Parathyroid adenoma (tissue), 2 donors: ENCODE measurements at regions not wholly inside any gene's neighbourhood (a gene's known extent, or its start where the extent isn't known, plus 50 kb on each side); places are given as distances from the start of the nearest gene placed in this dataset.

ENCODE experiments used
- H2AFZ ChIP-seq: fragments of 300-600 bp; sonication (generic); one replicate; pipeline ENCODE4 v1.7.0; 2017; ENCODE audit warnings: antibody characterized with exemption, mild to moderate bottlenecking
- H3K27ac ChIP-seq: fragments of 300-600 bp; sonication (generic); one replicate; pipeline ENCODE4 v1.7.0; 2017
- H3K27me3 ChIP-seq: fragments of 300-600 bp; sonication (generic); one replicate; pipeline ENCODE4 v1.7.0; 2017; ENCODE audit warnings: low read length; ENCODE audit not compliant: control insufficient read depth, insufficient read depth
- H3K36me3 ChIP-seq: fragments of 300-600 bp; sonication (generic); one replicate; pipeline ENCODE4 v1.7.0; 2017; ENCODE audit warnings: low read length; ENCODE audit not compliant: control insufficient read depth, insufficient read depth
- H3K4me1 ChIP-seq: fragments of 300-600 bp; sonication (generic); one replicate; pipeline ENCODE4 v1.7.0; 2017; ENCODE audit warnings: control low read depth
- H3K4me2 ChIP-seq: fragments of 300-600 bp; sonication (generic); one replicate; pipeline ENCODE4 v1.7.0; 2017; ENCODE audit warnings: low read length
- H3K4me3 ChIP-seq: fragments of 300-600 bp; sonication (generic); one replicate; pipeline ENCODE4 v1.7.0; 2017; ENCODE audit warnings: low read depth, low read length
- H3K79me2 ChIP-seq: fragments of 300-600 bp; sonication (generic); one replicate; pipeline ENCODE4 v1.7.0; 2017; ENCODE audit warnings: control low read depth
- H3K9ac ChIP-seq: fragments of 300-600 bp; sonication (generic); one replicate; pipeline ENCODE4 v1.7.0; 2017; ENCODE audit warnings: mild to moderate bottlenecking
- H3K9me3 ChIP-seq: fragments of 300-600 bp; sonication (generic); one replicate; pipeline ENCODE4 v1.7.0; 2017; ENCODE audit warnings: low read length; ENCODE audit not compliant: control insufficient read depth
- TF ChIP-seq, protein P1 (sequence below): fragments of 300-600 bp; sonication (generic); IDR thresholded peaks from one replicate; pipeline ENCODE4 v1.7.0; 2017; ENCODE audit warnings: antibody characterized with exemption, mild to moderate bottlenecking
- donor health status: primary hyperparathyroidism.

DNA sequence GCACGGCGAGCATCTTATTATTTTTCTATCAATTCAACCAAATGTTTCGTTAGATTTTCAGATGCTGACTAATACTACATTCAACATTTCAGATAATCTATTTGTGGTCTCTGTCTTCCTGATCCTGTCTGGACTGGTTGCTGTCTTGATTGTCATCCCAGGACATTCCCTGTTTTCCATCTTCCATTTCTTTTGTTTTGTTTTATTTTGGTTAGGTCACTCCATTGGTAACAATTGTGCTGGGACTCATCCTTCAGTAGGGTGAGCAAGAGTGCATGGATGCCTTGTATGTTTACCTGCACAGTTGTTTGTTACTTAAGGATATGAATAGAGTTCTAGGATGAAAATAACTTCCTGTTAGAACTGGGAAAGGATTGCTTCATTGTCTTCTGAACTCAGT, 55.9 kb upstream of the ACYP2 start:
- no peaks in the 10 kb centered on the region for H3K9me3 ChIP-seq
- H3K36me3 ChIP-seq: no peaks in the 10 kb centered on the region
- no peak overlapping the region for H3K27ac ChIP-seq
- no peak overlapping the region for H3K9ac ChIP-seq
- no peaks in the 10 kb centered on the region for H3K27me3 ChIP-seq
- no peak overlapping the region for H2AFZ ChIP-seq
- TF ChIP-seq, protein P1, sequence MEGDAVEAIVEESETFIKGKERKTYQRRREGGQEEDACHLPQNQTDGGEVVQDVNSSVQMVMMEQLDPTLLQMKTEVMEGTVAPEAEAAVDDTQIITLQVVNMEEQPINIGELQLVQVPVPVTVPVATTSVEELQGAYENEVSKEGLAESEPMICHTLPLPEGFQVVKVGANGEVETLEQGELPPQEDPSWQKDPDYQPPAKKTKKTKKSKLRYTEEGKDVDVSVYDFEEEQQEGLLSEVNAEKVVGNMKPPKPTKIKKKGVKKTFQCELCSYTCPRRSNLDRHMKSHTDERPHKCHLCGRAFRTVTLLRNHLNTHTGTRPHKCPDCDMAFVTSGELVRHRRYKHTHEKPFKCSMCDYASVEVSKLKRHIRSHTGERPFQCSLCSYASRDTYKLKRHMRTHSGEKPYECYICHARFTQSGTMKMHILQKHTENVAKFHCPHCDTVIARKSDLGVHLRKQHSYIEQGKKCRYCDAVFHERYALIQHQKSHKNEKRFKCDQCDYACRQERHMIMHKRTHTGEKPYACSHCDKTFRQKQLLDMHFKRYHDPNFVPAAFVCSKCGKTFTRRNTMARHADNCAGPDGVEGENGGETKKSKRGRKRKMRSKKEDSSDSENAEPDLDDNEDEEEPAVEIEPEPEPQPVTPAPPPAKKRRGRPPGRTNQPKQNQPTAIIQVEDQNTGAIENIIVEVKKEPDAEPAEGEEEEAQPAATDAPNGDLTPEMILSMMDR: no peak
- H3K4me3 ChIP-seq: no peak overlapping the region
- no peaks in the 10 kb centered on the region for H3K4me1 ChIP-seq
- no peak overlapping the region for H3K4me2 ChIP-seq
- no peaks in the 10 kb centered on the region for H3K79me2 ChIP-seq

DNA sequence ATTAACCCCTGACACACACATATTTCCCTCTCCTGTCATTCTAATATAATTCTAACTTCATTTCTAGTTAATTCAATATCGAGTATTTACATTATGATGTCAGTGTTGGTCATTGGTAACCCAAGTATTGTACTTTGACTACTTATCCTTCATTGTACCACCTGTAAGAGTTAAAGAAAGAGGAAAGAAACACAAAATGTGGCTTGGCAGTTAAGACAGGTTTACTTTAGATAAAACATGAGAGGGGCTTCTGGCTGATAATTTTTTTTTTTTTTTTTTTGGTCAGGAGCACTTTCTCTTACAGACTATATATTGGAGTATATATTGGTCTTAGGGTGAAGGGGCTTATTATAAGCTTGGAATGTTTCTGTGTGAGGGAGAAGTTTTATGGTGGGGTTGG, 57.0 kb upstream of the ACYP2 start:
- TF ChIP-seq, protein P1: no peak
- no peak overlapping the region for H3K9ac ChIP-seq
- H3K9me3 ChIP-seq: no peaks in the 10 kb centered on the region
- no peak overlapping the region for H3K4me3 ChIP-seq
- no peaks in the 10 kb centered on the region for H3K4me1 ChIP-seq
- no peak overlapping the region for H3K4me2 ChIP-seq
- no peaks in the 10 kb centered on the region for H3K27me3 ChIP-seq
- H3K27ac ChIP-seq: no peak overlapping the region
- H2AFZ ChIP-seq: no peak overlapping the region
- no peaks in the 10 kb centered on the region for H3K36me3 ChIP-seq
- H3K79me2 ChIP-seq: no peaks in the 10 kb centered on the region

DNA sequence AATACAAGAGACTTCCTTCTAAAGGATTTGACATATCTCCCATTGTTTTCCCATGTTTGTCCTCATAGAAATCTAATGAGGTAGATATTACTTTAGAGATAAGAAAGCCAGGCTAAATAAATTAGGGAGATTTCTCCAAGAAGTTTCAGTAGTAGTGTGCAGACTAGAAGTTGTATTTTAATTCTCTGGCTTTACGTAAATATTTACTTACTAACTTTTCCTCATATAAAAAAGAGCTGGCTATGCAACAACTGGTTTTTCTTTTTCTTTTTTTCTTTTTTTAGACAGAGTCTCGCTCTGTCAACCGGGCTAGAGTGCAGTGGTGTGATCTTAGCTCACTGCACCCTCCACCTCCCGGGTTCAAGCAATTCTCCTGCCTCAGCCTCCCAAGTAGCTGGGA, 60.6 kb upstream of the ACYP2 start:
- no peak overlapping the region for H3K9ac ChIP-seq
- no peaks in the 10 kb centered on the region for H3K79me2 ChIP-seq
- H3K9me3 ChIP-seq: no peaks in the 10 kb centered on the region
- H3K27ac ChIP-seq: no peak overlapping the region
- H3K4me2 ChIP-seq: no peak overlapping the region
- no peak overlapping the region for H2AFZ ChIP-seq
- no peaks in the 10 kb centered on the region for H3K27me3 ChIP-seq
- TF ChIP-seq, protein P1: no peak
- no peaks in the 10 kb centered on the region for H3K36me3 ChIP-seq
- H3K4me3 ChIP-seq: no peak overlapping the region
- H3K4me1 ChIP-seq: no peaks in the 10 kb centered on the region

DNA sequence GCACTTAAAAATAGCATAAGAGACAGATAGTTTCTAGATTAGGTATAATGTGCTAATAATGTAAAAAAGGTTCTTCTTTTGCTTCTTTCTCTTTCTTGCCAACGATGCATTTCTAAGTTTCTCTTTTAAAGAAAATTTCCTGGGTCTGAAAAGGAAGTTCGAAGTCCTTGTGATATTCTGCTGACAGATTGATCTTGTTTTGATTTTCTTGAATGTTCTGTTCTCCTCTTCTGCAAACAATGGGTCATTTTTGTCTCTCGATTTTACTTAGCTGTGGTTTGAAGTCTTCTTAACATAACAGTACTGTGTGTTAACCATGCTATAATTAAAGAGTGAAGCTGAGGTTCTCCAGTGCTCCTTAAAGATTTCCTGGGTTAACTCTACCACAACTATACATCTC, 61.1 kb upstream of the ACYP2 start:
- Histone ChIP-seq H3K4me3 (no peak overlapping the region), H3K9ac (no peak overlapping the region), H3K36me3 (no peaks in the 10 kb centered on the region), H3K4me2 (no peak overlapping the region), H3K4me1 (no peaks in the 10 kb centered on the region), H3K79me2 (no peaks in the 10 kb centered on the region), H3K27ac (no peak overlapping the region), H3K9me3 (no peaks in the 10 kb centered on the region), H2AFZ (no peak overlapping the region), H3K27me3 (no peaks in the 10 kb centered on the region)
- TF ChIP-seq, protein P1: no peak

DNA sequence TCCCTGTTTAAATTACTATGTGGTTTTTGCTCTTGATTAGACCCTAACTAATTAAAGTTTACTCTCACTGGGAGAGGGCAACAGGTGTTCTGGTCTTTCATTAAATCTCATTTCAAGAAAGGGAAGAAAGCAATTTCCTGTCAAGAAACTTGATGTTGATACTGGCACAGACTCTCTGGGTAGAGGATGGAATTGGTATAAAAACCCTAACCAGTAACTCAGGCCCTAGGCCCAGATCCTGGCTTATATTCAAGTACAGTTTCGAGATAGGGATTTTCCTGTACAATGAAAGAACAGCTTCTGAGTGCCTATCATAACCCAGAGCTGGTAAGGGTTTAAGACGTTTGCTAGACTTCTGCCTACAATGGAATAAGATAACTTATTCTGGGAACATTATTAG, 61.6 kb upstream of the ACYP2 start:
- Histone ChIP-seq H3K79me2 (no peaks in the 10 kb centered on the region), H3K27me3 (no peaks in the 10 kb centered on the region), H3K27ac (no peak overlapping the region), H3K36me3 (no peaks in the 10 kb centered on the region), H3K4me2 (no peak overlapping the region), H3K4me1 (no peaks in the 10 kb centered on the region), H3K9me3 (no peaks in the 10 kb centered on the region), H3K4me3 (no peak overlapping the region), H3K9ac (no peak overlapping the region), H2AFZ (no peak overlapping the region)
- TF ChIP-seq, protein P1: no peak
